ENCODE measurements at regions not wholly inside any gene's neighbourhood (a gene's known extent, or its start where the extent isn't known, plus 50 kb on each side); places are given as distances from the start of the nearest gene placed in this dataset.
"Not testable (repeated sequence)": the region's sequence is repeated elsewhere in the genome, so short reads cannot be mapped to it uniquely, and the experiment has no call there.

DNA sequence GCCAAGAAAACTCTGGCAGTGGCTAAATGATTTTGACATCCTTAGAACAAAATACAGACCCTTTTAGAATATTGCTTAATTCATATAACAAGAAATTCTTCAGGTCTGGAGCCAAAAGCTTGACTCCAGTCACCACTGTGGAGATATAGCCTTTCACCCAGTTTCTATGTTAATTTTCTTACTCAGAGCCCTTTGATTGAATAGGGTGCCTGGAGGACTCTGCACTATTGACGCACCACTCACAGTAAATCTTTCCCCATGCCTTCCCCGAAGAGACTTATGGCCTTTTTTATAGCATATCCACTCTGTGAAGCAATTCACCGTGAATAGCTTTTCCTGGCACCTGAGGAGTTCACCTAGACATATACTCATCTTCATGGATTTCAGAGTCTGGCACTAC is 613.8 kb downstream of the ZWINT start:
- DNase-seq (ENCODE audit: low read depth in 2 of 2), result no peak

DNA sequence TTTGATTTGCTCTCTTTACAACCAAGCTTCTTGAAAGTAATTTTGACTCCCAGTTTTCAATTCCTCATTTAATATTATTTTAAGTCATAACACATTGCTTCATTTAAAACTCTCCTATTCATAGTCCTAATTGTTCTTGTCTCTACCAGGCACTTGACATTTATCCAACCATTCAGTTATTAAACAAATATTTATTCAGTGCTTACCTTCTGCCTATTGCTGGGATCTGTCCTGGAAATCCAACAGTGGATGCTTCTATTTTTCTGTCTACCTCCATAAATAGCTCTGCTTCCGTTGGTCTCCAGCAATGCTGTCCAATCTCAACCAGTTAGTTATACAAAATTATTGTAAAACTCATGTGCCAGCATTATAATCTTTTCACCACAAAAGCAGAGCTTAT is 615.1 kb downstream of the ZWINT start:
- DNase-seq (ENCODE audit: low read depth in 2 of 2), result no peak

DNA sequence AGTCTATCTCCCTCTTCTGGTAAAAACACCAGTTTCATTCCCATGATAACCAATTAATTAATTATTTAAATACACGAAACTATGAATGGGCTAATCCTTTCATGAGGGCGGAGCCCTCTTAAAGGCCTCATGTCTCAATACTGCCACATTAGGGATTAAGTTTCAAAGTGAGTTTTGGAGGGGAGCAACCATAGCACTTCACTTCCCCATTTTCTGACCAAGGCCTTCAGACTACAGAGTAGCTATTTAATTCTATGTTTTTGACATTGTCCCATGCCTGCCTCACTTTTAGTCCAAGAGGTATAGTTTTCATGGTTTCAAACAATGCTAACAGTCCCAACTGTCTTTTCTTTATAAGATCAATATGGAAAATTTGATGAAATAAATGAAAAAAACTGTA is 618.6 kb downstream of the ZWINT start:
- DNase-seq (ENCODE audit: low read depth in 2 of 2), result no peak

DNA sequence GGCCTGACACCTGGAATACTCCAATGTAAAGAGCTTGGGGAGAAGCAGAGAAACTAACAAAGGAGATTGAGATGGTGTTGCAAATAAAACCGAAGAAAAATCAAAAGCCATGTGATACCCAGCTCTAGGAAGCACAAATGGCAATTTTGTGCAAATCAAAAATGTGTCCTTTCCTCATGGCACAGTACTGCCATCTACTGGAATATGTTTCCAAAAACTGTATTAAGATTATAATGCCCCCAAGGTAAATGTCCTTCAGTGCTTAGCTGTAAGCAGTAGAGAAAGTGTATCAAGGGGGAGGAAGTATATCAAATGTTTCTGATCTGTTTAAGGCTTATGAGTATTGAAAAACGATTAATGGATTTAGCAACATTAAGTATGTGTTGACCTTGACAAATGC is 620.3 kb downstream of the ZWINT start:
- not testable (repeated sequence) for DNase-seq (ENCODE audit: low read depth in 2 of 2)

DNA sequence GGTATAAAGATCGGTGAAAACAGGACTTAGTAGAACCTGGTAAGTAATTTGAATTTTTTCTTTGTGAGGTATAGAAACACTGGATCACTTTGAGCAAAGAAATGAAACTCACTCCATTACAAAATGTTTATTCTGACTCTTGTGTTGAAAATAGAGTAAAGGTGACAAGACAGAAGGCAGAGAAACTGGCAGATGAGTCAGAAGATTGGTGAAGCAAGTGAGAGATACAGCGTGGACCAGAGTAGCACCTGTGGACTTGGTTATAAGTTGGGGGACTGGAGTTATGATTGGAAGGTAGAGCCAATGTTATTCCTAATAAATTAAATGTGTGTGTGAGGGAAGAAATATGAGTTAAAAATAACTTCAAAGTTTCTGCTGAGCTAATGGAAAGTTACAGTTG is 620.9 kb downstream of the ZWINT start:
- DNase-seq (ENCODE audit: low read depth in 2 of 2), result no peak

DNA sequence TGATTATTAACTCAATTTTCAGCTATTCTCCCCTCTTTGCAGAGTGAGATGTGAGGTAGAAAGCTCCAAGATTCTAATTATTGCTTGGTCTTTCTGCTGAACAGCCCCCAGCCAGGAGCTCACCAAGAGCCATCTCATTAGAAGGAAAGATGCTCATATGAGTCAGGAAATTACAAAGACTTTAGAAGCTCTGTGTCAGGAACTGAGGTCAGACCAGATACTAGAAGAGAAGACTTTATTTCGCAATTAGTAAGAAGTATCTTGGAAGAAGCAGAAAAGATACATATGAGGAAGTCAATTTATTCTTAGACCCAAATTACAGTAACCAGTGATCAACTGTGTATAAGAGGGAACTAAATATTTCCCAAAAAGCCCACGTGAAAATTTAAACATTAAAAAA is 626.9 kb downstream of the ZWINT start:
- no peak for DNase-seq (ENCODE audit: low read depth in 2 of 2)

DNA sequence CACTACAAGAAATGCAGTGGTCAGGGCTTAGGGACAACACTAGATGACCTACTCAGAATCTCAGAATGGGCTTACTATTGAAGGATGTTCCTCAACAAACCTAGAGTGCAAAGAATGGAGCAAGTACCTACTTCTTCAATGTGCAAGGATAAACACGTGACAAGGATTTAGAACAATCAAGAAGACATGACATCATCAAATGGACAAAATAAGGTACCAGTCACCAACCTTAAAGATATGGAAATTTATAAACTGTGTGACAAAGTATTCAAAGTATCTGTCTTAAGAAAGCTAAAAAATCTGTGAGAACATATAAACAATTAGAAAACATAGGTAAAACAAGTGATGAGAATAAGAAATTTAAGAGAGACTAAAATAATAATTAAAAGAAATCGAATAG is 656.1 kb downstream of the ZWINT start:
- DNase-seq (ENCODE audit: low read depth in 2 of 2), result no peak

DNA sequence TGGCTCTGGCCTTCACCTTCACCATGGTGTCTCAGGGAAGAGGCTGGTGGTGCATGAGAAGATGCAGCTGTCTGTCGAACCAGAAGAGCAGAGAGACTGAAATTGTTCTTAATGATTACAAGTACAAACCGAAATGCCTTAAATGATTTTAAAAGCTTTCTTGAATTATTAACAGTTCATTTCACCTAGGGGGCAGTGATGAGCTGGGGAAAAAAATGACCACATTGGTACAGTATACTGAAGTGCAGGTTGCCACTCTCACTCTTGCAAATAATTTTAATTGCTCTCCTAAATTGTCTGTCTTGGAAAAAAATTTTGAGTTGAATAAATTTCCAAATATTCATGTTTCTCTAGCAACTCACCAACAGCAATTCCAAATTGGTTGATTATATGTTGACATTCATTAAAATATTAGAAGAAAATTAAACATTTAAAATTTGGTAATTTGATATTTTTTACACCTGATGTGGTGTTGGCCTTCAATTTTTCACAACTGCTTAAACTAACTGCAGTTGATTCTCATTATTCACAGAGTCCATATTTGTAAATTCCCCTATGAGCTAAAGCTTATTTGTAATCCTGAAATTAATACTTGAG is 692.6 kb downstream of the ZWINT start:
- DNase-seq (ENCODE audit: low read depth in 2 of 2), result no peak

DNA sequence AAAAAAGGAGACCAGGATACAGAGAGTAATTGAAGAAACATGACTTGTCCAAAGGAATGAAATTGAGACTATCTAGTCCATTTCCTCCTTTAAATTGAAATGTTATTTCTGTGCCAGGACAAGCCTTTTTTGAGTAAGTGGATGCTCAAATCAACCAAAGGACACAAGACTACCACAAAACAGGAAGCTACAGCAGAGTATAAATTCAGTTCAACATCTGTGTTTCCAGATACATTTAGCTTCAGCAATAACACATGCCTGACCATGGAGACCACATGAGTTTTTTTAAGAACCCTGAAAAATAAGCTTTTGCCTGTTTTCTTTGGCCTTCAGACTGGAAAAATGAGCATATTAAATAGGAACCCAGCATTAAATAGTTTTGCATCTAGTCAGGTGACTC is 707.5 kb downstream of the ZWINT start:
- no peak for DNase-seq (ENCODE audit: low read depth in 2 of 2)

DNA sequence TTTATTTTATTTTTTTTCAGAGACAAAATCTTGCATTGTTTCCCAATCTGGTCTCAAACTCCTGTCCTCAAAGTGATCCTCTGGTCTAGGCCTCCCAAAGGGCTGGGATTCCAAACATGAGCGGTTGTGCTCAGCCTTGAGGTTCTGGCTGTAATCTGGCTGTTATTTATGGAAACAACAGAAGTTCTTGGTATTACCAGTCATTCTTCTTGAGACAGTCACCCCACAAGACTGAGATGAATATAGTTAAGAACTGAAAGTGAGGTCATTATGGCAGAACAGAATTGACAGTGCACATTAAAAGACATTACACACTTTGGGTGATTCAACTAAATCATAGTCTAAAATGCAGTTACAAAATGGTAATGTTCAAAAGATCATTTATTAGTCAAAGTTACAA is 719.5 kb downstream of the ZWINT start:
- no peak for DNase-seq (ENCODE audit: low read depth in 2 of 2)

DNA sequence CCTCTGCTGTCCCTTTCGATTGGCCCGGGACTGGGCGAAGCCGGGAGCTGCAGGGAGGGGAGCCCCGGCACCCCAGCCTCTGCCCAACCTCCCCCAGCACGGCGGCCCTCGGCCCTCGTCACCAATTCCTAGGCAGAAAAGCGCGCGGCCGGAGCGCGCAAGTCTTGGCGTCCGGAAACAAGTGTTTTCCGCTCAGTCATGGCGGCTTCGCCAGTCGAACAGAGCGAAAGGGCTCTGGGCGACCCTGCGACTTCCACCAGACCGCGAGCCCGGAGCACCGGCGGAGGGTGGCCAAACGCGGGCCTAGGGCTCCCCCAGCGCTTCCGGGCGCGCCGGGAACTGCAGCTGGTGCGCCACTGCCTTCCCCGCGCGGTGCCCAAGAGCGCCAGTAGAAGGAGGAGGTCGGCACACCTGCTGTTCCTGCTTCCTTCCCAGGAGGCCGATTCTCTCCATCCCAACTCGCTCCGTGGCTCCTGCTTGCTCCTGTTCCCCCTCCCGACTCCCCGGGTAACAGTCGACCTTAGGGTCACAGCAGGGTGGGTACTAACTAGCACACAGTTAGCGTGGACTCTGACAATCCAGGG is 729.9 kb downstream of the ZWINT start:
- no peak for DNase-seq (ENCODE audit: low read depth in 2 of 2)

DNA sequence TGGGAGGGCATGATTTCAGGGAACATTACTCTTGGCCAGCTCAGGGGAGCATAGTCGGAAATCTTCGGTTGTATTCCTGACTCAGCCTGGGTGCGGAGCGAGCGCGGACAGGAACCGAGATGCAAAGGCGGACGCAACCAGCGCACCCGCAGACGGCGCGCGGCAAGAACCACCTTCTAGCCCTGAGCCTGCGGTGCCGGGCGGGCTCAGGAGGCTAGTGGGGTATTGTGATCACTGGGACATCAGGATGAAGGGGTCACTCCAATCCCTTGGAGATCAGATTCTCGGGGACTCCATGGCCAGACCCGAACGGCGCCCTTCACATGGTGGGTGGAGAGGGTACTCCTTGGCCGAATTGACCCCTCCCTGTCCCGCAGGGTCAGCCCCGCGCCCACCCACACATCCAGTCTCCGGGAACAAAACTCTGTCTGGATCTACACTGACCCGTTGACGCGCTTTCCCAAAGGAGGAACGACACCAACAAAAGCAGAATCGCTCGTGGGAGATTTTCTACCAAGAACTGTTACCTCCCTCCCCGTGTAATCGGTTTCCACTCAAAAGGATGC is 730.5 kb downstream of the ZWINT start:
- DNase-seq (ENCODE audit: low read depth in 2 of 2), result no peak

DNA sequence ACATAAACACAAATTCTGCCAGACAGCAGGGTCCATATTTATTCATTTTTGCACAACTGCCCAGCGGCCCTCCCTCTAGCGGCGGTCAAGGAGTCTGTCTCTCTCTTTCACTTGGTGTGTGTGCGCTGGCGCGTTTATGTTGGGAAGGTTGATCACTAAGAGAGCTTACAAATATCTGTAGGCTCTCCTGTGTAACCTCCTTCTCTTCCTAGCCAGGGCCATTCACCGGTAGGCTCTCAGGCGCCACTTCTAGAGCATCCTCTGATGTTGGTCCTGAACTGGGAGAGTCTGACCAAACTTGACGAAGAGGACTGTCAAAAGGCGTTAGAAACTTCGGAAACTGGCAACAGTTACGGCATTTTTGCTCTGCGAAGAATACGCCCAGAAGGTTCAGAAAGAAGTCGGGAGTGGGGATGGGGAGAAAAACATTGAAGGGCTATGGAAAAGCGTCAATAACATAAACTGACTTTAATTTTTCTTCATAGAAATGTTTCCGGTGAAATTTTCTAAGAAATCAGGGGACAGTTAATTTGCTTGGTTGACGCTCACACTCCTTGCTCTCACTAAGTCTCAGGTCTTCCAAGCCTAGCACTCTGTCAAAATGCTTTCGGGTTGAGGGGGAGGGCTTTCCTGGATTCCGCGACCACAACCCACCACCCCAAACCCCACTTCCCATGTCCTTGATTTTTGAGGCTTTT is 731.1 kb downstream of the ZWINT start:
- peak in 1 of 2 experiments; percentile 7 for DNase-seq (ENCODE audit: low read depth in 2 of 2)

DNA sequence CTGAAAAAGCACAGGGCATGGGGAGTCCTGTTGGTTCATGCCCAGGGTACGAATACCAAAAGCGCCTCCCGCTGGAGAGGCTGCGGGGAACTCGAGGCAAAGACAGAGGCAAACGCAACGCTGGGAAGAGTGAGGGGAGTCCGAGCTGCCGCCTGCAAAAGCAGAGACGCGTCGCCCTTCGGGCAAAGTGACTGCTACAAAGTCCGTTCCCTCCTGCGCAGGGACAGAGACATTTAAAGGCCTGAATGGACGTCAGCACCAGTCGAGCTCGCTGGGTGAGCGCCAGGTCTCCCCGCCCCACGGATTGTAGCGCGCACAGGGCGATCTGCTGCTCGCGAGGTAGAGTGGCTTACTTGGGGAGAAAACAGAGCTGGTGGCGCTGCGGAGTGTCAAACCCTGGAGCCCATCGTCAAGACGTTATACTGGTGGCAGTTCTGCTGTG is 732.8 kb downstream of the ZWINT start:
- DNase-seq (ENCODE audit: low read depth in 2 of 2), result no peak

DNA sequence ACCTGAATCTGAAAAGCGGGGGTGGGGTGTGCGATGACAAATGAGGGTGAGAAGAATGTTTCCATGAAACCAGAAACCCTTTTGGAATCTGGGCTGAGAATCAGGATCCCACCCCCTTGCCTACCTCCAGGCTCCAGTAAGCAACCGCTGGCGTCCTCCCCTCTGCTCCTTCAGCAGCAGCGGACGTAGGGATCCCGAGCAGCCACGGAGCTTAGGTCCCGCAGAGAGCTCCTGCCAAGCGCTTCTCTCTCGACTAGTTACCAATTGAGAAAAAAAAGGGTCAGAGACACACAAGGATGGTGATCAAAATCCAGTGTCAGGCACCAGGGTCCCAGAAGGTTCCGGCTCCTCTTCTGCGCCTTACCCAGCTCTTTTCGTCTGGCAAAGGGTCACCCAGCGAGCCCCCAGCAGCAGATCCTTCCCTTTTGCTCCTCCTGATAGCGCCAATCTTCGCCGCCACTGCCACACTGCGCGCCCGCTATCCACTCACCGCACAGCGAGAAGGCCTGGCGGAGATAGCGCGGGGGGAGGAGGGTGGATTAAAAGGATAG is 733.5 kb downstream of the ZWINT start:
- no peak for DNase-seq (ENCODE audit: low read depth in 2 of 2)

DNA sequence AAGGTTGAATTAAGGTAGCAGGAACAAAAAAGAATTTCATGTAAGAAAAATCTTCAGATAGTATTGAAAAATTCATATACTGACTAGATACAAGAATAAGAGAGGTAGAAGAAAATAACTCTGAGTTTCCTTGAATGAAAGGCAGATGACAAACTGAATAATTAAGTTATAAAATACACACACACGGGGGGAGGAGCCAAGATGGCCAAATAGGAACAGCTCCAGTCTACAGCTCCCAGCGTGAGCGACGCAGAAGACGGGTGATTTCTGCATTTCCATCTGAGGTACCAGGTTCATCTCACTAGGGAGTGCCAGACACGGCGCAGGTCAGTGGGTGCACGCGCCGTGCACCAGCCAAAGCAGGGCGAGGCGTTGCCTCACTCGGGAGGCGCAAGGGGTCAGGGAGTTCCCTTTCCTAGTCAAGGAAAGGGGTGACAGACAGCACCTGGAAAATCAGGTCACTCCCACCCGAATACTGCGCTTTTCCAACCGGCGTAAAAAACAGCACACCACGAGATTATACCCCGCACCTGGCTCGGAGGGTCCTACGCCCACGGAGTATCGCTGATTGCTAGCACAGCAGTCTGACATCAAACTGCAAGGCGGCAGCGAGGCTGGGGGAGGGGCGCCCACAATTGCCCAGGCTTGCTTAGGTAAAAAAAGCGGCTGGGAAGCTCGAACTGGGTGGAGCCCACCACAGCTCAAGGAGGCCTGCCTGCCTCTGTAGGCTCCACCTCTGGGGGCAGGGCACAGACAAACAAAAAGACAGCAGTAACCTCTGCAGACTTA is 759.2 kb downstream of the ZWINT start:
- DNase-seq (ENCODE audit: low read depth in 2 of 2), result not testable (repeated sequence)

DNA sequence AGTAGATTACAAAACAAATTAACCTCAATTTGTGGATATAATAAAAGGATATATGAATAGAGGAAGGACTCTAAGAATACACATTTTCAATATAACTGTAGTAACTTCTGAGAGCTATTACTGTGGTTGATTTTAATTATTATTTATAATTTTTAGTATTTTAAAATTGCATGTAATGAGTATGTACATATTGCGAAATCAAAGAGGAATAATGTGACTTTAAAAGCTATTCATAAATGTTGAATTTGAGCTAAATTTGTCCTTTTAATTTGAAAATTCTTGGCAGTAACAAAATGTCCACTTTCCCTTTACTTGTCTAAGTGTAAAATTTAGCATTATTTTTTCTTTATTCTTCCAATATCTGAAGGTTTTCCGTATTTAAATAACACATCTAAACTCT is 750.6 kb upstream of the PCDH15 start:
- no peak for DNase-seq (ENCODE audit: low read depth in 2 of 2)

DNA sequence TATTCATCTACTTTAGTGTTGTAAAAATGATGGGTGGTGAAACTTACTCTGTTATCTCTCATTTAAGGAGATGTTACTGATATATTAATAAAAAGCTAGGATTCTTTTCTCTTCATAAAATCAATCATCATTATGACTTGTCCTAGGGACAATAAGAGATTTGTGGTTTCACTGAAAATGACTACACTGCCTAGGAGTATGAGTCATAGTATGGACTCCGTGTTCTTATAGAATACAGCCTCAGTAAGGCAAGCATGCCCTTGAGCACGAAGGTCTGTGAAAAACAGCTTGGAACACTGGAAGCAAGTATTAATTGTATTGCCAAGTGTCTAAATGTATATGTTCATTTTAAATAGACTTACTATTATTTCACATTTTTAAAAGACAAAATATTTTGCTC is 749.2 kb upstream of the PCDH15 start:
- no peak for DNase-seq (ENCODE audit: low read depth in 2 of 2)

DNA sequence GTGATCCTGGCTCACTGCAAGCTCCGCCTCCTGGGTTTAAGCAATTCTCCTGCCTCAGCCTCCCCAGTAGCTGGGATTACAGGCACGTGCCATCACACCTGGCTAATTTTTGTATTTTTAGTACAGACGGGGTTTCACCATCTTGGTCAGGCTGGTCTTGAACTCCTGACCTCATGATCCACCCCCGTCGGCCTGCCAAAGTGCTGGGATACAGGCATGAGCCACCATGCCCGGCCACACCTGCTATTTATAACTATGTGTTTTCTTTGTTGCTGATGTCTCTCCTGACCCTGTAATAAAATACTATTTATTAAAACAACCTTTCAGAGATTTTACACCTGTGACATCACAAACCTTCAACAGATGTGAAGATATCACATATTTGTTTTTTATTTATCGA is 736.5 kb upstream of the PCDH15 start:
- not testable (repeated sequence) for DNase-seq (ENCODE audit: low read depth in 2 of 2)

DNA sequence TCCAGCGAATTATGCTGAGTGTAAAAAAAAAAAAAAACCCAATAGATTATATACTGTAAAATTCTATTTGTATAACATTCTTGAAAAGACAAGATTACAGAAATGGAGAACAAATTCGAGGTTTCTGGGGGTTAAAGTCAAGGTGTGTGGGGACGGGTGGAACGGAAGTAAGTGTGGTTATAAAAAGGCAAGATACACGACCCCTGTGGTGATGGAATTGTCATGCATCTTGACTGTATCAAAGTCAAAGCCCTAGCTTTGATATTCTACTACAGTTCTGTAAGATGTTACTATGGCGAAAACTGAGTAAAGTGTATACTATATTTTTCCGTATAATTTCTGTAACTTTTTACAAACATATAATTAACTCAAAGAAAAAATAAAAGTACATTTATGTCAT is 718.2 kb upstream of the PCDH15 start:
- DNase-seq (ENCODE audit: low read depth in 2 of 2), result no peak

DNA sequence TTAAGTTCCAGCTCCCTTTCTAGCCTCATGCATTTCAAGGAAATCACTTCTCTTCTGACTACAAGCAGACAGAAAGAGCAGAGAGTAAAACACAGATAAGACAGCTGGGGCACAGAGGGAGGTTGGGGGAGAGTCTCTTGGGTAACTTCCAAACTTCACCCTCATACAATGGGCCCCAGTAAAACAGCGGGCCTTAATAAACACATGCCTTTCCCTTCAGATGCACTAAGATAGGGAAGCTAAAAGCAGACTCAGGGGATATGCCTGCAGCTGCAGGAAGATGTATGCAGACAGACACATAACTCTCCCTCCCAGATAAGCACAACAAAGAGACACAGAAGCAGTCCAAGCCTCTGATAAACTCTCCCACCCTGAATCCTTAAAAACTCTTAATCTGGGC is 717.4 kb upstream of the PCDH15 start:
- not testable (repeated sequence) for DNase-seq (ENCODE audit: low read depth in 2 of 2)

DNA sequence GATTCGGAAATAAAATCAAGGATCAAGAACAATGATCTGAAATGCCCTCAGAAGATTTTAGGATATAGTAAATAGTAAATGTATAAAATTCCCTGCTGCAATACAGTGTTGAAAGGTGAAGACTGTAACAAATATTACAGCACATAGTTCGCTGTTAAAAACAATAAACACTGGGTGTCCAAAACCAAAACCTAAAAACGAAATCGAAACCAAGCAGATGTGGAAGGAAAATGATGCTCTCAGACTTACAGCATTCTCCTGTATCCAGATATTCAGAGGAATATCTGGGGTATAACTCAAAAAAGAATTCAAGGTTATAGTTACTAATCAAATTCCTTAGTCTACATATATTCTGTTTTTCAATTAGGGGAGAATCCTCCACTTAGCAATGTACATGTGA is 708.1 kb upstream of the PCDH15 start:
- DNase-seq (ENCODE audit: low read depth in 2 of 2), result no peak
